Kidney epithelial cell (primary cell): ENCODE measurements at regions not wholly inside any gene's neighbourhood (a gene's known extent, or its start where the extent isn't known, plus 50 kb on each side); places are given as distances from the start of the nearest gene placed in this dataset.

Source experiments
- DNase-seq: peaks from one replicate; pipeline ENCODE4 v3.0.0-alpha.2; 2010; ENCODE audit warnings: low read depth
- H3K27me3 ChIP-seq: 2 replicates; pipeline ENCODE4 v1.6.0; 2011; ENCODE audit warnings: low read length; ENCODE audit not compliant: control insufficient read depth, insufficient read depth
- H3K36me3 ChIP-seq: 2 replicates; pipeline ENCODE4 v1.5.1; 2011; ENCODE audit warnings: low read length; ENCODE audit not compliant: control insufficient read depth, insufficient read depth
- H3K4me3 ChIP-seq: 2 replicates; pipeline ENCODE4 v1.5.1; 2011; ENCODE audit warnings: low read depth, mild to moderate bottlenecking, control low read depth, low read length
- CTCF ChIP-seq: IDR thresholded peaks from 2 replicates; pipeline ENCODE4 v1.5.1; 2011; ENCODE audit warnings: mild to moderate bottlenecking, moderate library complexity, low read length, control low read depth, inconsistent platforms; ENCODE audit not compliant: insufficient read depth, poor library complexity, severe bottlenecking

GRCh38 chr4:14066979-14067378, 439.5 kb upstream of the BOD1L1 start:
- no peaks in the 10 kb centered on the region for H3K27me3 ChIP-seq
- no peak for DNase-seq
- no peaks in the 10 kb centered on the region for H3K36me3 ChIP-seq
- TF ChIP-seq CTCF = no peak
- no peak overlapping the region for H3K4me3 ChIP-seq

GRCh38 chr4:14069886-14070285, 442.4 kb upstream of the BOD1L1 start:
- no peak for TF ChIP-seq CTCF
- Histone ChIP-seq H3K36me3 (no peaks in the 10 kb centered on the region), H3K27me3 (no peaks in the 10 kb centered on the region), H3K4me3 (no peak overlapping the region)
- DNase-seq = no peak

- no peak for DNase-seq
- TF ChIP-seq CTCF = no peak
- H3K27me3 ChIP-seq = no peaks in the 10 kb centered on the region
- H3K36me3 ChIP-seq = no peaks in the 10 kb centered on the region
- H3K4me3 ChIP-seq = no peak overlapping the region
Observed at GRCh38 chr4:14070289-14070880, 442.9 kb upstream of the BOD1L1 start.

GRCh38 chr4:14072506-14072905, 445.0 kb upstream of the BOD1L1 start:
- H3K27me3 ChIP-seq = no peaks in the 10 kb centered on the region
- no peaks in the 10 kb centered on the region for H3K36me3 ChIP-seq
- no peak for TF ChIP-seq CTCF
- no peak overlapping the region for H3K4me3 ChIP-seq
- no peak for DNase-seq

- Histone ChIP-seq H3K4me3 (no peak overlapping the region), H3K36me3 (no peaks in the 10 kb centered on the region), H3K27me3 (no peaks in the 10 kb centered on the region)
- no peak for DNase-seq
- no peak for TF ChIP-seq CTCF
Observed at GRCh38 chr4:14076776-14077175, 449.3 kb upstream of the BOD1L1 start.

GRCh38 chr4:14078326-14078725, 450.8 kb upstream of the BOD1L1 start:
- H3K27me3 ChIP-seq = no peaks in the 10 kb centered on the region
- H3K4me3 ChIP-seq = no peak overlapping the region
- no peaks in the 10 kb centered on the region for H3K36me3 ChIP-seq
- no peak for TF ChIP-seq CTCF
- no peak for DNase-seq
